Endothelial cell of umbilical vein (primary cell): ENCODE measurements at regions not wholly inside any gene's neighbourhood (a gene's known extent, or its start where the extent isn't known, plus 50 kb on each side); places are given as distances from the start of the nearest gene placed in this dataset.

Experiments
- BruUV-seq: library from RNA; stranded (reverse); fragments of 400-500 nt; replicated peaks from 2 replicates; lab custom pipeline; 2021; lab: Mats Ljungman, UMichigan
- CTCF ChIA-PET: fragments of 300-600, 350-600 bp; sonication (Branson Sonifier 250); formaldehyde crosslinking; loops from one replicate; lab custom pipeline; 2021; ENCODE audit warnings: antibody characterized with exemption, inconsistent platforms; lab: Charles Lee
- POLR2A ChIA-PET: fragments of 300-600, 350-600 bp; sonication (Branson Sonifier 250); formaldehyde crosslinking; loops from one replicate; lab custom pipeline; 2021; ENCODE audit warnings: antibody characterized with exemption, inconsistent platforms; lab: Charles Lee
- DNase-seq: peaks from one replicate; pipeline ENCODE4 v3.0.0-alpha.2; 2011; ENCODE audit warnings: low read depth, low spot score
- FAIRE-seq: peaks from 2 replicates; lab custom pipeline; 2011; peaks lifted over from hg19 to GRCh38; lab: Jason Lieb, UNC
- H2AFZ ChIP-seq: 2 replicates; pipeline ENCODE4 v1.6.0; 2012; ENCODE audit warnings: low read depth, low read length, control low read depth, inconsistent platforms
- H3K27ac ChIP-seq: 2 replicates; pipeline ENCODE4 v1.5.1; 2011; ENCODE audit warnings: low read depth, mild to moderate bottlenecking, control low read depth, low read length, moderate library complexity; ENCODE audit not compliant: insufficient read depth
- H3K27me3 ChIP-seq, 2 experiments: 2 replicates each; pipeline versions ENCODE4 v1.6.0 to v1.6.1; 2011; ENCODE audit warnings: low read length in 2 of 2, mixed read lengths in 1 of 2; ENCODE audit not compliant: control insufficient read depth in 2 of 2, insufficient read depth in 2 of 2
- H3K36me3 ChIP-seq, 2 experiments: 2 replicates in 1 of 2; 3 replicates in 1 of 2; pipeline ENCODE4 v1.5.1; 2011; ENCODE audit warnings: low read length in 2 of 2, mild to moderate bottlenecking in 1 of 2, moderate library complexity in 1 of 2; ENCODE audit not compliant: control insufficient read depth in 2 of 2, insufficient read depth in 2 of 2; ENCODE audit errors: extremely low read depth in 1 of 2
- H3K4me1 ChIP-seq: 3 replicates; pipeline ENCODE4 v1.5.1; 2011; ENCODE audit warnings: mild to moderate bottlenecking, low read length; ENCODE audit not compliant: control insufficient read depth, insufficient read depth; ENCODE audit errors: extremely low read depth
- H3K4me2 ChIP-seq: 2 replicates; pipeline ENCODE4 v1.6.1; 2011; ENCODE audit warnings: low read length, control low read depth, mixed read lengths; ENCODE audit not compliant: insufficient read depth
- H3K4me3 ChIP-seq, 3 experiments: fragments of 200-600 bp in 1 of 3; sonication (generic), shearing (Covaris generic) in 1 of 3; replicated peaks in 1 of 3; 2 replicates each; pipeline ENCODE4 v1.5.1; 2011 to 2016; ENCODE audit warnings: control low read depth in 3 of 3, low read length in 3 of 3, mild to moderate bottlenecking in 2 of 3, inconsistent platforms in 1 of 3, low read depth in 1 of 3, moderate library complexity in 1 of 3; ENCODE audit not compliant: insufficient read depth in 1 of 3
- H3K79me2 ChIP-seq: 2 replicates; pipeline ENCODE4 v1.6.0; 2012; ENCODE audit warnings: low read length, inconsistent platforms; ENCODE audit not compliant: control insufficient read depth, insufficient read depth
- H3K9ac ChIP-seq: replicated peaks from 2 replicates; pipeline ENCODE3; 2011; ENCODE audit warnings: low read length, control low read depth; ENCODE audit not compliant: insufficient read depth; ENCODE audit errors: extremely low read depth
- H3K9me1 ChIP-seq: replicated peaks from 3 replicates; pipeline ENCODE4 v1.6.0; 2011; ENCODE audit warnings: mild to moderate bottlenecking, low read length; ENCODE audit not compliant: control insufficient read depth, insufficient read depth; ENCODE audit errors: extremely low read depth
- H3K9me3 ChIP-seq: replicated peaks from 2 replicates; pipeline ENCODE4 v1.5.1; 2012; ENCODE audit warnings: low read length, inconsistent platforms; ENCODE audit not compliant: control insufficient read depth, insufficient read depth
- H4K20me1 ChIP-seq: replicated peaks from 2 replicates; pipeline ENCODE3; 2011; ENCODE audit warnings: mild to moderate bottlenecking, low read length; ENCODE audit not compliant: control insufficient read depth, insufficient read depth; ENCODE audit errors: extremely low read depth
- CTCF ChIP-seq, 2 donors: IDR thresholded peaks; 1 replicate in 1 of 2; 2 replicates in 1 of 2; pipeline ENCODE4 v1.5.1; 2011; ENCODE audit warnings: low read length in 2 of 2, mild to moderate bottlenecking in 2 of 2, moderate library complexity in 2 of 2, control low read depth in 1 of 2, inconsistent platforms in 1 of 2, low read depth in 1 of 2; ENCODE audit not compliant: insufficient read depth in 1 of 2; ENCODE audit errors: extremely low read depth in 1 of 2
- EZH2 ChIP-seq: IDR thresholded peaks from 2 replicates; pipeline ENCODE4 v1.6.1; 2012; ENCODE audit warnings: borderline replicate concordance, low read depth, mild to moderate bottlenecking, moderate library complexity, low read length, inconsistent platforms; ENCODE audit not compliant: severe bottlenecking
- FOS ChIP-seq: IDR thresholded peaks from 2 replicates; pipeline ENCODE4 v1.6.1; 2011; ENCODE audit warnings: mild to moderate bottlenecking, low read length, moderate library complexity, borderline replicate concordance; ENCODE audit not compliant: insufficient read depth
- GATA2 ChIP-seq: IDR thresholded peaks from 2 replicates; pipeline ENCODE4 v1.7.0; 2011; ENCODE audit warnings: low read depth, mild to moderate bottlenecking, moderate library complexity, mixed read lengths, low read length; ENCODE audit not compliant: insufficient read length, insufficient read depth
- JUN ChIP-seq: IDR thresholded peaks from 2 replicates; pipeline ENCODE4 v1.6.1; 2011; ENCODE audit warnings: borderline replicate concordance, low read depth; ENCODE audit not compliant: insufficient read length, insufficient read depth
- MAX ChIP-seq: IDR thresholded peaks from 2 replicates; pipeline ENCODE4 v1.6.1; 2011; ENCODE audit not compliant: insufficient read depth, insufficient read length
- MYC ChIP-seq: IDR thresholded peaks from one replicate; pipeline ENCODE4 v1.6.1; 2011; ENCODE audit warnings: mild to moderate bottlenecking, low read depth, low read length
- POLR2A ChIP-seq: IDR thresholded peaks from 2 replicates; pipeline ENCODE4 v1.6.1; 2012; ENCODE audit warnings: low read depth, mild to moderate bottlenecking, control low read depth, low read length
- POLR2AphosphoS5 ChIP-seq: IDR thresholded peaks from 2 replicates; pipeline ENCODE4 v1.6.1; 2012; ENCODE audit warnings: low read depth, mild to moderate bottlenecking, control low read depth, low read length, moderate library complexity; ENCODE audit not compliant: insufficient read depth
- dilution Hi-C: fragments of 300-500 bp; cut with MboI; formaldehyde crosslinking; loops from one replicate; pipeline ENCODE4 v1.15.0; 2019; ENCODE audit warnings: low sequenced_read_pairs; ENCODE audit not compliant: extremely low pct_ligation_motif_present
- intact Hi-C: fragments of 100-400 bp; cut with micrococcal nuclease; formaldehyde crosslinking; loops from one replicate; pipeline ENCODE4 v1.10.0; 2022

GRCh38 chr1:80158771-80159170 is 1152.2 kb upstream of the ADGRL4 start:
- Histone ChIP-seq H3K9me1 (no peaks in the 10 kb centered on the region), H3K4me3 (no peak overlapping the region), H4K20me1 (no peaks in the 10 kb centered on the region), H3K79me2 (no peaks in the 10 kb centered on the region), H3K36me3 (no peaks in the 10 kb centered on the region), H2AFZ (no peak overlapping the region), H3K9me3 (no peaks in the 10 kb centered on the region), H3K4me2 (no peak overlapping the region), H3K27me3 (no peaks in the 10 kb centered on the region), H3K9ac (no peak overlapping the region), H3K27ac (no peak overlapping the region), H3K4me1 (no peaks in the 10 kb centered on the region)
- no TSS peak for BruUV-seq
- FAIRE-seq (no peak), DNase-seq (no peak)
- dilution Hi-C loops (no loop called here), intact Hi-C loops (no loop called here)
- CTCF ChIA-PET: no interaction called here
- TF ChIP-seq FOS (no peak), MYC (no peak), MAX (no peak), JUN (no peak), POLR2AphosphoS5 (no peak), CTCF (IDR thresholded peaks at IDR 0.05; ENCODE audit: extremely low read depth in 1 of 2, insufficient read depth in 1 of 2, low read depth in 1 of 2, low read length in 2 of 2) (no peak), POLR2A (no peak), GATA2 (no peak), EZH2 (no peak)
- POLR2A ChIA-PET: no interaction called here
